ENCODE measurements at regions not wholly inside any gene's neighbourhood (a gene's known extent, or its start where the extent isn't known, plus 50 kb on each side); places are given as distances from the start of the nearest gene placed in this dataset.

DNA sequence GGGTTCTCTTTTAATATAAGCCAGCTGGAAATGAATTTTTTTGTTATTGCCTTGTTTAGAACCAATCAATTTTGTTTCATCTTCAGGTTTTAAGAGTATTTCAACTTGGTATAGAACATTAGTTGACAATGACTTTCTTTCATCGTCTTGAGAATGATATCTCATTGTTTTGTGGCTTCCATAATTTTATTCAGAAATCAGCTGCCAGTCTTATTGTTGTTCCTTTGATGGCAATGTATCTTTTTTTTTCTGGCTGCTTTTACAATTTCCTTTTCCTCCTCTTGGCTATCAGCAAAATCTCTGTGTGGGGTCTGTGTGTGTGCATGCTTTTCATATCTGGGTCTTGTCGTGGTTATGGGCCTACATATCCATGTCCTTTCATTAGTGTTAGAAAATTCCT is 1536.4 kb upstream of the TENM3 start:
- Histone ChIP-seq H3K4me3 (ENCODE audit: low read length in 3 of 3) (no peak overlapping the region), H3K27ac (ENCODE audit: low read depth in 2 of 2, low read length in 2 of 2) (no peak overlapping the region), H3K9ac (ENCODE audit: low read length in 3 of 3) (no peak overlapping the region), H3K36me3 (ENCODE audit: control insufficient read depth in 2 of 3, insufficient read depth in 3 of 3, low read length in 3 of 3) (no peaks in the 10 kb centered on the region), H3K4me1 (ENCODE audit: control insufficient read depth in 2 of 3, insufficient read depth in 2 of 3, low read depth in 1 of 3, low read length in 3 of 3) (no peaks in the 10 kb centered on the region), H3K9me3 (ENCODE audit: control insufficient read depth in 2 of 3, insufficient read depth in 1 of 3, low read length in 3 of 3) (peaks cover 0 to 7% (median 0%) of the 10 kb centered on the region in 3 donors), H3K27me3 (ENCODE audit: control insufficient read depth, insufficient read depth, low read length) (no peaks in the 10 kb centered on the region)
- no peak for FAIRE-seq
- DNase-seq = no peak
- TF ChIP-seq, protein P1, sequence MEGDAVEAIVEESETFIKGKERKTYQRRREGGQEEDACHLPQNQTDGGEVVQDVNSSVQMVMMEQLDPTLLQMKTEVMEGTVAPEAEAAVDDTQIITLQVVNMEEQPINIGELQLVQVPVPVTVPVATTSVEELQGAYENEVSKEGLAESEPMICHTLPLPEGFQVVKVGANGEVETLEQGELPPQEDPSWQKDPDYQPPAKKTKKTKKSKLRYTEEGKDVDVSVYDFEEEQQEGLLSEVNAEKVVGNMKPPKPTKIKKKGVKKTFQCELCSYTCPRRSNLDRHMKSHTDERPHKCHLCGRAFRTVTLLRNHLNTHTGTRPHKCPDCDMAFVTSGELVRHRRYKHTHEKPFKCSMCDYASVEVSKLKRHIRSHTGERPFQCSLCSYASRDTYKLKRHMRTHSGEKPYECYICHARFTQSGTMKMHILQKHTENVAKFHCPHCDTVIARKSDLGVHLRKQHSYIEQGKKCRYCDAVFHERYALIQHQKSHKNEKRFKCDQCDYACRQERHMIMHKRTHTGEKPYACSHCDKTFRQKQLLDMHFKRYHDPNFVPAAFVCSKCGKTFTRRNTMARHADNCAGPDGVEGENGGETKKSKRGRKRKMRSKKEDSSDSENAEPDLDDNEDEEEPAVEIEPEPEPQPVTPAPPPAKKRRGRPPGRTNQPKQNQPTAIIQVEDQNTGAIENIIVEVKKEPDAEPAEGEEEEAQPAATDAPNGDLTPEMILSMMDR (IDR thresholded peaks at IDR 0.05; ENCODE audit: borderline replicate concordance, extremely low read depth, insufficient read depth) = no peak
- intact Hi-C loops (cut with DNase I) = no loop called here

DNA sequence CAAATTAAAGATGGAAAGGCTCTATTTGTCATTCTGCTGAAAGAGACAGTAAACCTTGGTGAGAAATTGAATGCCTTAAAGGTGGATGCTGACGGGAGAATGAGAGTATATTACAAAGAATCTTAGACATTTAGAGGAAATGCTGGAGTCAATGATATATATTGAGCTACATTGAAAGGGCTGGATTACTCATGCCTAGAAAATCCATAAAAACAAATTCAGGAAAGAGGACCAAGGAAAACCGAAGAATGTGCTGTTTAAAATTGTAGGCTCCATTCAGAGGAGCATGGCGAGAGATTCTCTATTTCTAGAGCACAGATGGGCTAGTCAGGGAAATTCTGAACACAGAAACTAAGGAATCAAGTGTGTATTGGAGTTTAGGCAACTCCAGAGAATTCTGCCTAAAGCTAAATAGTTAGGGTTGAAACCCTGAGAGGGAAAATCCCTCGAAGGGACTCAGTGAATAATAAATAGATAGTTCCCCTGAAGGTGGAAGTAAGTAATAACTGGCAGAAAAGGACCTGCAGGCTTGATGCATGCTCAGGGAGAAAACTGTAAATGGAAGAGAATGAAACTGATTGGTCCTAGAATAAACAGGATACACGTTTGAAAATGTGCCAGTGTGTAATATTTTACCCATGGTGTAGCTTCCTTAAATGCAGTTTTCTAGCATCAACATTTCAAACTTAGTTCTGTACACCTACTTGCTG is 1532.4 kb upstream of the TENM3 start:
- no peak for FAIRE-seq
- H3K9ac ChIP-seq (ENCODE audit: low read length in 3 of 3) = no peak overlapping the region
- no peaks in the 10 kb centered on the region for H3K4me1 ChIP-seq (ENCODE audit: control insufficient read depth in 2 of 3, insufficient read depth in 2 of 3, low read depth in 1 of 3, low read length in 3 of 3)
- H3K36me3 ChIP-seq (ENCODE audit: control insufficient read depth in 2 of 3, insufficient read depth in 3 of 3, low read length in 3 of 3) = no peaks in the 10 kb centered on the region
- TF ChIP-seq, protein P1 (IDR thresholded peaks at IDR 0.05; ENCODE audit: borderline replicate concordance, extremely low read depth, insufficient read depth) = no peak
- no peak overlapping the region for H3K27ac ChIP-seq (ENCODE audit: low read depth in 2 of 2, low read length in 2 of 2)
- H3K27me3 ChIP-seq (ENCODE audit: control insufficient read depth, insufficient read depth, low read length) = no peaks in the 10 kb centered on the region
- intact Hi-C loops (cut with DNase I) = no loop called here
- H3K4me3 ChIP-seq (ENCODE audit: low read length in 3 of 3) = no peak overlapping the region
- peaks cover 0 to 7% (median 0%) of the 10 kb centered on the region in 3 donors for H3K9me3 ChIP-seq (ENCODE audit: control insufficient read depth in 2 of 3, insufficient read depth in 1 of 3, low read length in 3 of 3)
- no peak for DNase-seq

DNA sequence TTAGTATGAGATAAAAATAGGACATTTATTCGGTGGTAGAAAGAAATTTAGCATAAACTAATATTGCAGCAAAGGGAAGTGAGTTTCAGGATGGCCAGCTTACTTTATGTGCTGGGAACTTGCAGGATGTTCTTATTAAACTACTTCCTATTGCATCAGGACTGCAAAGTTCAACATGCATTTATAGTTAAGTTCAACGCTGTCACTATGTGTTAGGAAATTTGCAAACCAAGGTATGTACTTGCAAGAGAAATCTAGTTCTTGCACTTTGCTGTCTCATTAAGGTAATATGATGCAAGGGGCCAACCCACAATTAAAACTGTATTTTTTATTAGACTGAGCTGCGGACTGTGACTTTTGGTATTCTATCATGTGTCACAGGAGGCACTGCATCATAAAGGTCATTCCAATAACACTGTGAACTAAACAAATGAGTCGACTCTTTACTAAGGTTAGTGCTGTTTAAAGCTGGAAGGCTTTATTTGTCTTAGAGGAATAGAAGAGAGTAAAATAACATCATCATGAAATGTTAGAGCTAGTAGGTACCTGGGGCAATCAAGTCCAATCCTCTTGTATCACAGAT is 1525.7 kb upstream of the TENM3 start:
- no peak for DNase-seq
- Histone ChIP-seq H3K4me3 (ENCODE audit: low read length in 3 of 3) (no peak overlapping the region), H3K9me3 (ENCODE audit: control insufficient read depth in 2 of 3, insufficient read depth in 1 of 3, low read length in 3 of 3) (no peaks in the 10 kb centered on the region), H3K9ac (ENCODE audit: low read length in 3 of 3) (no peak overlapping the region), H3K27me3 (ENCODE audit: control insufficient read depth, insufficient read depth, low read length) (no peaks in the 10 kb centered on the region), H3K4me1 (ENCODE audit: control insufficient read depth in 2 of 3, insufficient read depth in 2 of 3, low read depth in 1 of 3, low read length in 3 of 3) (no peaks in the 10 kb centered on the region), H3K27ac (ENCODE audit: low read depth in 2 of 2, low read length in 2 of 2) (no peak overlapping the region), H3K36me3 (ENCODE audit: control insufficient read depth in 2 of 3, insufficient read depth in 3 of 3, low read length in 3 of 3) (no peaks in the 10 kb centered on the region)
- FAIRE-seq = no peak
- intact Hi-C loops (cut with DNase I) = no loop called here
- TF ChIP-seq, protein P1 (IDR thresholded peaks at IDR 0.05; ENCODE audit: borderline replicate concordance, extremely low read depth, insufficient read depth) = no peak

All from kidney (tissue), 13 donors.